Sigmoid colon (tissue), 6 donors: ENCODE measurements at regions not wholly inside any gene's neighbourhood (a gene's known extent, or its start where the extent isn't known, plus 50 kb on each side); places are given as distances from the start of the nearest gene placed in this dataset.

ENCODE experiments used
- DNase-seq: peaks from one replicate; pipeline ENCODE4 v3.0.0-alpha.2; 2019
- H3K27ac ChIP-seq, 4 donors: fragments of 200-600 bp; sonication (generic); one replicate each; pipeline ENCODE4 v1.5.1; 2016 to 2019; ENCODE audit warnings: mild to moderate bottlenecking in 1 of 4
- H3K27me3 ChIP-seq, 3 donors: fragments of 200-600 bp; sonication (generic); one replicate each; pipeline ENCODE4 v1.5.1; 2019; ENCODE audit warnings: mild to moderate bottlenecking in 1 of 3
- H3K36me3 ChIP-seq, 4 donors: fragments of 200-600 bp; sonication (generic); one replicate each; pipeline ENCODE4 v1.5.1; 2016 to 2019
- H3K4me1 ChIP-seq, 4 donors: fragments of 200-600 bp; sonication (generic); one replicate each; pipeline ENCODE4 v1.5.1; 2017 to 2019
- H3K4me3 ChIP-seq, 4 donors: fragments of 200-600 bp; sonication (generic); one replicate each; pipeline ENCODE4 v1.5.1; 2017 to 2019; ENCODE audit warnings: mild to moderate bottlenecking in 2 of 4, moderate library complexity in 1 of 4
- H3K9me3 ChIP-seq, 4 donors: fragments of 200-600 bp in 3 of 4; sonication (generic) in 3 of 4; one replicate each; pipeline versions ENCODE4 v1.5.1 to v1.6.1; 2013 to 2019
- EP300 ChIP-seq, 4 donors: sonication (generic); formaldehyde crosslinking; IDR thresholded peaks; one replicate each; pipeline ENCODE4 v1.6.1; 2017; ENCODE audit warnings: antibody characterized with exemption in 4 of 4
- POLR2A ChIP-seq, 2 donors: fragments of 450-650 bp; IDR thresholded peaks; one replicate each; pipeline ENCODE4 v1.6.1; 2016; ENCODE audit warnings: antibody characterized with exemption in 2 of 2, mild to moderate bottlenecking in 2 of 2, moderate library complexity in 2 of 2
- POLR2AphosphoS5 ChIP-seq, 4 donors: sonication (generic); formaldehyde crosslinking; IDR thresholded peaks; one replicate each; pipeline ENCODE4 v1.6.1; 2017; ENCODE audit warnings: antibody characterized with exemption in 4 of 4
- WGBS, 2 donors: extraction: QIAGEN DNeasy Blood & Tissue Kit; methylation state at CpG; one replicate each; pipeline ENCODE4 v1.1.7; 2013; 5-methylcytosine and 5-hydroxymethylcytosine counted together
- intact Hi-C: fragments of 100-400 bp; cut with DNase I; formaldehyde crosslinking; loops from one replicate; pipeline ENCODE4 v1.15.1; 2023
- TF ChIP-seq, protein P1 (sequence below), 4 experiments: fragments of 450-650 bp in 3 of 4; fragments of 200-600 bp in 1 of 4; IDR thresholded peaks; one replicate each; pipeline ENCODE4 v1.5.1; 2016 to 2019; ENCODE audit warnings: antibody characterized with exemption in 4 of 4, mild to moderate bottlenecking in 3 of 4, moderate library complexity in 2 of 4
- donor health status: healthy with polysubstance abuse.
- donor health status: healthy.

DNA sequence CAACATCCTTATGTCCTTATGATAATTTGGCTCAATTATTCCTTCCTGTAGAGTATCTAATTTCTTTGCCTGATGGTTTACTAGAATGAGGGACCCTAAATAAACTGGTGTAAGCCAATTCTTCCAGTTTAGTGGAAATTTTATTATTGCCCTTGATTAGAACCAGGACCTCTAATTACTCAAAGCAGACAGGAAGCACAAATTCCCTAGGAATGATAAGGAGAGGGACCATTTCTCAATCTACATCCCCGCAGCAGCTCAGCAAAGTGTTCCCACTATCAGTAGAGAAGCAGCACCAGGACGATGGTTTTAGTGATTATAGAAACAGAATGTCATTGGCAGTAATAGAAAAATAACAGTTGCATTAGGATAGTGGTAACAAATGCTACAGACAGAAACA is 97.1 kb downstream of the PLPPR4 start:
- Histone ChIP-seq H3K4me3 (no peak overlapping the region), H3K9me3 (no peaks in the 10 kb centered on the region), H3K27me3 (no peaks in the 10 kb centered on the region), H3K27ac (no peak overlapping the region), H3K4me1 (no peaks in the 10 kb centered on the region), H3K36me3 (no peaks in the 10 kb centered on the region)
- TF ChIP-seq, protein P1, sequence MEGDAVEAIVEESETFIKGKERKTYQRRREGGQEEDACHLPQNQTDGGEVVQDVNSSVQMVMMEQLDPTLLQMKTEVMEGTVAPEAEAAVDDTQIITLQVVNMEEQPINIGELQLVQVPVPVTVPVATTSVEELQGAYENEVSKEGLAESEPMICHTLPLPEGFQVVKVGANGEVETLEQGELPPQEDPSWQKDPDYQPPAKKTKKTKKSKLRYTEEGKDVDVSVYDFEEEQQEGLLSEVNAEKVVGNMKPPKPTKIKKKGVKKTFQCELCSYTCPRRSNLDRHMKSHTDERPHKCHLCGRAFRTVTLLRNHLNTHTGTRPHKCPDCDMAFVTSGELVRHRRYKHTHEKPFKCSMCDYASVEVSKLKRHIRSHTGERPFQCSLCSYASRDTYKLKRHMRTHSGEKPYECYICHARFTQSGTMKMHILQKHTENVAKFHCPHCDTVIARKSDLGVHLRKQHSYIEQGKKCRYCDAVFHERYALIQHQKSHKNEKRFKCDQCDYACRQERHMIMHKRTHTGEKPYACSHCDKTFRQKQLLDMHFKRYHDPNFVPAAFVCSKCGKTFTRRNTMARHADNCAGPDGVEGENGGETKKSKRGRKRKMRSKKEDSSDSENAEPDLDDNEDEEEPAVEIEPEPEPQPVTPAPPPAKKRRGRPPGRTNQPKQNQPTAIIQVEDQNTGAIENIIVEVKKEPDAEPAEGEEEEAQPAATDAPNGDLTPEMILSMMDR (IDR thresholded peaks at IDR 0.05), result no peak
- TF ChIP-seq POLR2AphosphoS5 (IDR thresholded peaks at IDR 0.05), result no peak
- TF ChIP-seq POLR2A (IDR thresholded peaks at IDR 0.05), result no peak
- no peak for TF ChIP-seq EP300 (IDR thresholded peaks at IDR 0.05)
- DNase-seq, result no peak
- intact Hi-C loops, result no loop called here
- 84 to 89% methylated on average over 2 of the region's 2 CpGs for WGBS, 2 donors

DNA sequence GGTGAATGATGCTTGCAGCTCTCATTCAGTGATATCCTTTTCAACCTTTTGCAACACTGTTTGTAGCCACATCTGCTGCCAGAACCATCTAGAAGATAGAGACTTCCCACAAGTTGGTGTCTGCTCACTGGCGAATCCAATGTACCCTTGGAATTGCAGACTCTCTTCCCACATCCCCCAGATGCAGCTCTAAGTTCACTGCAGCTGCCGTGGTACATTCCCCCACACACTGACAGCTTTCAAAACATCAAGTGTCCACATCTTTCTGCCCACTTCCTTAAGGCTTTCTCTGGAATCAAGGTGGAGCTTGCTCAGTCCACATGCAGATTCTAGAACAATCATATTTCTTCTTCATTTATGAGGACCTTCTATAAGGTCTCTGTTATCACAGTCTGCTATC is 99.2 kb downstream of the PLPPR4 start:
- 67 to 76% methylated on average over 2 of the region's 2 CpGs for WGBS, 2 donors
- H3K9me3 ChIP-seq, result no peaks in the 10 kb centered on the region
- intact Hi-C loops, result no loop called here

DNA sequence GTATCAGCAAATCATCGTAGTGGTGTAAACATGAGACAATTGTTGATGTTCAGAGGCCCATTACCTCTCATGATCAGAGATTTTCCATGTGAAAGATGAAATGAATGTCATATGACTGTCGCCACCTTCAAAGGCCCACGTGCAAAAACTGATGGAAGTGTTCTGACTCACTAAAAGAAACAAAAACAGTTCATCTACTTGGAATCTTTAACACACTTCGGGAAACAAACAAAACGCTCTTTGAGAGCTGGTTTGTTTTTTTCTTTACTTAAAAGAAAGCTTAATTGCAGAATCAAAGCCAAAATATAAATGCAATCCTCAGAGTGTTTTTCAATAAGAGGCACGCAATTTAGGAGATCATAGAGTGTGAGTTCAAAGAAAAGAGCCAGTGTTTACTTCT is 100.8 kb downstream of the PLPPR4 start:
- Histone ChIP-seq H3K27ac (no peak overlapping the region), H3K36me3 (no peaks in the 10 kb centered on the region), H3K27me3 (no peaks in the 10 kb centered on the region), H3K4me3 (no peak overlapping the region), H3K4me1 (no peaks in the 10 kb centered on the region), H3K9me3 (no peaks in the 10 kb centered on the region)
- intact Hi-C loops, result no loop called here
- TF ChIP-seq POLR2AphosphoS5 (IDR thresholded peaks at IDR 0.05) (no peak), EP300 (IDR thresholded peaks at IDR 0.05) (no peak), POLR2A (IDR thresholded peaks at IDR 0.05) (no peak)
- TF ChIP-seq, protein P1 (IDR thresholded peaks at IDR 0.05), result no peak
- WGBS, 2 donors, result 74 to 76% methylated on average over 6 of the region's 6 CpGs
- no peak for DNase-seq

More for the DNA sequence above, 99.2 kb downstream of the PLPPR4 start:
- DNase-seq, result no peak
- TF ChIP-seq POLR2AphosphoS5 (IDR thresholded peaks at IDR 0.05) (no peak), EP300 (IDR thresholded peaks at IDR 0.05) (no peak), POLR2A (IDR thresholded peaks at IDR 0.05) (no peak)
- TF ChIP-seq, protein P1 (IDR thresholded peaks at IDR 0.05), result no peak
- no peaks in the 10 kb centered on the region for H3K36me3 ChIP-seq
- no peaks in the 10 kb centered on the region for H3K27me3 ChIP-seq
- H3K4me1 ChIP-seq, result no peaks in the 10 kb centered on the region
- H3K27ac ChIP-seq, result no peak overlapping the region
- no peak overlapping the region for H3K4me3 ChIP-seq

DNA sequence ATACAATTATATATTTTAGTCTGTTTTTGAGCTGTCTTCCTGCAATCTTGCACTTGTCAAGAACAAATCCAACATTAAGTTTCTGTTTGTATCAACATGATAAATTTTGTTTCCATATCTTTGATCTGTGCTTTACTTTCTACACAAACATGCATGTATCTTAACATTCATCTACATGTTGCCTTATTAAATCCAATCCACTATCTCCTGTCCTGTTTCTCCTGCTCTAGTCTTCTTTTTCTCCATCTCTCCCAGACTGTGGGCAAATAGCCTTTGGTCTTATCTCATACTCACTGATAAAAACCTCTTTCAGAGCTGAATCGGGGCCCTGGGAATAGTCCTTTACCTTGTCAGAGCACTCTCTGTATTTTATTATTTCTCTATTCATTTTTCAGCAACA is 101.3 kb downstream of the PLPPR4 start:
- TF ChIP-seq, protein P1 (IDR thresholded peaks at IDR 0.05), result no peak
- TF ChIP-seq POLR2A (IDR thresholded peaks at IDR 0.05), result no peak
- no peak for TF ChIP-seq POLR2AphosphoS5 (IDR thresholded peaks at IDR 0.05)
- H3K27ac ChIP-seq, result no peak overlapping the region
- H3K4me3 ChIP-seq, result no peak overlapping the region
- no peak for DNase-seq
- H3K4me1 ChIP-seq, result no peaks in the 10 kb centered on the region
- no peaks in the 10 kb centered on the region for H3K36me3 ChIP-seq
- intact Hi-C loops, result no loop called here
- H3K9me3 ChIP-seq, result no peaks in the 10 kb centered on the region
- WGBS, 2 donors, result 67 to 73% methylated on average over 1 of the region's 1 CpG
- no peaks in the 10 kb centered on the region for H3K27me3 ChIP-seq

DNA sequence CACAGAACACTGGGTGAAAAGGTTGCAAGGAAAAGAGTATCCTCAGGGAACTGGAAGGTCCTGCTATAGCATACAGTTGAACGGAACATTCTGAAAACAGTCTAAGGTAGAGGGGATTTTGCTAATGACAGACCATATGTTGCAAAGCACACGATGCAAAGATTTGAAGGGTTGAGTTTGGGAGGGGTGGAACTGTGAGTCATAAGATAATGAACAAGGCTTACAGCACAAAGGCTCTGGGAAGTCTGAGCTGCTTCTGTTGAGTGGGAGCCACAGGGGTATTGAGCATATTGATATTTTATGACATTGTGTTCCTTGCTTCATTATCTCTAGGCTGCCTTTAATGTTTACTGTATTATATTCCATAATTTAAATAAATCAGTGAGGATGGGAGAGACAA is 104.9 kb downstream of the PLPPR4 start:
- 26 to 34% methylated on average over 2 of the region's 2 CpGs for WGBS, 2 donors
- Histone ChIP-seq H3K27me3 (no peaks in the 10 kb centered on the region), H3K36me3 (no peaks in the 10 kb centered on the region), H3K4me1 (no peaks in the 10 kb centered on the region), H3K4me3 (no peak overlapping the region), H3K27ac (no peak overlapping the region), H3K9me3 (no peaks in the 10 kb centered on the region)
- no peak for DNase-seq
- intact Hi-C loops, result no loop called here
- TF ChIP-seq, protein P1 (IDR thresholded peaks at IDR 0.05), result no peak
- TF ChIP-seq EP300 (IDR thresholded peaks at IDR 0.05) (no peak), POLR2AphosphoS5 (IDR thresholded peaks at IDR 0.05) (no peak), POLR2A (IDR thresholded peaks at IDR 0.05) (no peak)
